ENCODE measurements at regions not wholly inside any gene's neighbourhood (a gene's known extent, or its start where the extent isn't known, plus 50 kb on each side); places are given as distances from the start of the nearest gene placed in this dataset.

DNA sequence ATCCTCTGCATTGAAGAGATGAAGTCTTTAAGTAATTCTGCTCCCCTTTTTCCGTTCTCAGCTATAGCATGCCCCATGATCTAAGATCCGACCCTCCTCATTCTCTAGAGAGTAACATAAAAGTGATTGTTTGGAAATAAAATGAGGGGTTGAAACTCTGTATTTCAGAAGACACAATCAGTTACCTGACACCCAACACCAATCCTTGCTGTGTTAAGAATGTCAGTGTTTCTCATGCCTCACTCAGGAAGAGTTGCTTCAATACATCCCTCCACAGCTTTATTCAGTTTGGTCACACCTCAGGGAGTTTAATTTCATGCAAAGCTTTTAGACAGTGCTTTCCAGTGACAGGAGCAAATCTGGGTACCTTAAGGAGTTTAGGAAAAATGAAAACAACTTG, 49.9 kb upstream of the RBBP8 start:
- TF ChIP-seq CTCF (IDR thresholded peaks at IDR 0.05) = no peak
- no peak for TF ChIP-seq POLR2A (IDR thresholded peaks at IDR 0.05)

Measured in lower leg skin (tissue), 3 donors.